ENCODE measurements at regions not wholly inside any gene's neighbourhood (a gene's known extent, or its start where the extent isn't known, plus 50 kb on each side); places are given as distances from the start of the nearest gene placed in this dataset.

DNA sequence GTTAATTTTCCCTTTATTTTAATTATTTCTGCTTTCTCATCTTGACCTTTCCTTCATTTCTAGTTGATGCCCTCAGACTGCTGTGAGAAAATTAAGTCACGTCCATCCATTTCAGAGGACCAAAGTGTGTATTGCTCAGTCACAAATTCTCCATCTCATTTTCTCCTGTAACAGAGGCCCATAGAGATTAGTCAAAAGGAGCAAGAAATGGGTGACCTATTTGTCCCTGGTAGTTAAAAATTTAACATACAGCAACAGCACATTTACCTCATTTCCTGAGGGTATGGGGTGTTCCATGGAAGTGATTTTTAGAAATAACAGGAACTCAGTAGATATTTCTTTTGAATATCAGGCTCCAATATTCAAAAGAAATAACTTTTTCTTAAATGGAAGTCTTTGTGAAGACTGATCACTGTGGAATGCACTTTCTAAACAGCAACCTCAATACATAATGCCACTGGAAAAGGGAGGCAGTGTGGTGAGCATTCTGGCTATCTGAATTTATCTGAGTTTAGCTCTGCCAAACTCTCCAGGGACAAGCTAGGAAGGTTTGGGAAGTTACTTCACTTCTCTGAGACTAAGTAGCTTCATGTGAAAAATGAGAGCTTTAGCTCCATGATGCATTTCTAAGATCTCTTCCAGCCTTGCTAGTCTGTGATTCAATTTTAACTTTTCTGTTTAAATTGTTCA, 808.2 kb downstream of the SQOR start:
- no peak for DNase-seq

DNA sequence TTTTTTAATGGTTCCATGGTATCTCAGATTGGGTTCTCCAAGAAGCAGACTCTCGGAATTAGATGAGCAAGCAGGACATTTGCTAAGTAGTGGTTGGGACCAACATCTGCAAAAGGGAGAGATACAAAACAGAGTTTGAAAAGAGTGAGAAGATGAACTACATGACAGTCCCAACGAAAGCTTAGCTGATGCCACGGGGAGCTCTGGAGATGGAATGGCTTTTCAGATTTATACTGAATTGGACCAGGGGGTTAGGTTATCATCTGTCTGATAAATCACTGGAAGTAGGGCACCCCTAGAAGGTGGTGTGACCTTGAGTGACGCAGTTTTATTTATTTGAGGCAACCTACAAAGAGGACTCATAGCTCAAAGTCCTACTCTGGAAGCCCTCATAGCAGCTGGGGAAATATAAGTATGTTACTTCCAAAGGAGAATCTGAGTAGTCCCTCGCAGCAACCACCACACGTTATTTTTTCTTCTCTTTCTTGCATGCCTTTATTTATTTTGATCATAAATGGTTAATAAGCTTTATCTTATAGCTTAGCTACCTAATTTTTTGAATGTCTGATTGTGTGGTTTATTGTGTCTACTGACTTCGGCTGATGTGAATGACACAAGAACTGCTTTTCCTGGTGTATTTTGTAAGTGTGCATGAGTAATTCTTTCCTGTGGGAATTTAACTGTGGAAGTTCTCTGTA, 815.4 kb downstream of the SQOR start:
- DNase-seq, result no peak

- no peak for DNase-seq
These were observed 816.0 kb downstream of the SQOR start for GRCh38 chr15:46450810-46451182.

GRCh38 chr15:46452297-46452820, 817.5 kb downstream of the SQOR start:
- DNase-seq, result no peak

GRCh38 chr15:46456456-46456855, 821.6 kb downstream of the SQOR start:
- no peak for DNase-seq

DNA sequence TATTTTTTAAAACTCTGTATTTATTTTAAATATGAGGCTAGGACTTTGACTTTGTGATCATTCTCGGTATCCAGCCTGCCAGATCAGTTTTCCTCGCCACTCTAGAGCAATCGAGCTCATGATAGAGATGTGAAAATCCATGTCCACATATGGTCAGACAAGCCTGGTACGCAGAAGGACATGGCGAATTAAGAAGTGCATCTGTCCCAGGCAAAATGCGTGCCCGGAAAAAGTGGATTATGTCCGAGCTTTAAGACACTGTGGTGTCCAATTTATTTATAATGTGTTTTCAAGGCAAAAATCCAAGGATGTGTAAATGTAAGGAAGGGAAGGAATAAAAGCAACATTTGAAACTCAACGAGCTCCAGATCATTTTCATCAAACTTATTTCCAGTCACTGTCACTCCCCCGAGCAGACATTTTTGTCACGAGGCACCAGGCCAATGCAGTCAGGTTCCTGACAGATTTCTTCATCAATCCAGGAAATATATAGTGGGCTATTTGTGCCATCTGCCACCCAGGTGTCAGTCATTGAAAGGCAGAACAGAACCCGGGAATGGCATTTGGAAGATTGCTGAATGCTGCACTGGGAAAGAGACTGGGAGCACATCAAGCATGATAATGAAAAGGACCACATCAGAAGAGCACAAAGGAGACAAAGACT, 825.7 kb downstream of the SQOR start:
- DNase-seq, result no peak

DNA sequence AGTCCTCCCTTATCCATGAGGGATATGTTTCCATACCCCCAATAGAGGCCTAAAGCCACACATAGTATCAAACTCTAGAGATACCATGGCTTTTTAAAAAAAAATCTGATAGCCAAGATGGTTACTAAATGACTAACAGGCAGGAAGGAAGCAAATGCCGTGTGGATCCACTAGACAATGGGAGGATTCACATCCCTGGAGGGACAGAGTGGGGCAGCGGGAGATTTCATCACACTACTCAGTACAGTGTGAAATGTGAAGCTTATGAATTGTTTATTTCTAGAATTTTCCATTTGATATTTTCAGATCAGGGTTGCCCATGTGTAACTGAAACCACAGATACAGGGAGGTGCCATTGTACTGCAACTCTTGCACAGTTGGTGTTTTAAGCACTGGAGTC, 826.6 kb downstream of the SQOR start:
- no peak for DNase-seq

DNA sequence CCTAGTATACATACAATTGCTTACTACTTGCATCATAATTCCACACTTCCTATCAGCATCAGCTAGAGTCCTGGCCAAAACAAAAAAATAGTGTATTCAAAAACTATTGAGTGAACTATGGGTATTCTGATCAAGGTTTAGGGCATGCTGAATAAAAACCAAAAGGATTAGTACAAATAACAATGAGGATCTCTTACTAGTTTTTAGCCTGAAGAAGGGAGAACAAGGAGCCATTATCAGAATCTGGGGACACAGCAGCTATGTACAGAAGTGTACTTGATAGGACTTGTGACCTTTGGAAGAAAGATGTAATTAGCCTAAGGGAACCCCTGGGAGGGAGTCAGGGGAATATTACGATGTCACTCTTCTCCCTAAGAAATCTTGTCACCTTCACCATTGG, 832.2 kb downstream of the SQOR start:
- no peak for DNase-seq

GRCh38 chr15:46471096-46471495, 836.3 kb downstream of the SQOR start:
- no peak for DNase-seq

DNA sequence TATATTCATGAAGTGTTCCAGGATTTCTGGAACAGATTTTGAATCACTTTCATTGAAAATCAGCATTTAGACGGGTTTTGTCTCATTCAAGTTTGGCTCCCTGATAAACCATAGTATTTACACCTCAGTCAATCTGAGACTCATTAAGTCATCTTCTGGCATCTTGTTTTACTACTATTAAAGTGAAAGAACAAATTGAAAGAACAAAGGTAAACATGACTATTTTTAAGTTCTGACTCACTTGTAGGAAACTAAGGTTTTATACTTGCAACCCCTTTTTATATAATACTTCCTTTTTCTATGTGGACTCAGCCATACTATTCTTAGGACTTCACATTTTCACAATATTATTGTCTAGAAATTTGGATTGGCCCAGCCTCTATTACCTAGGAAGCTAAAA, 854.4 kb downstream of the SQOR start:
- no peak for DNase-seq

DNA sequence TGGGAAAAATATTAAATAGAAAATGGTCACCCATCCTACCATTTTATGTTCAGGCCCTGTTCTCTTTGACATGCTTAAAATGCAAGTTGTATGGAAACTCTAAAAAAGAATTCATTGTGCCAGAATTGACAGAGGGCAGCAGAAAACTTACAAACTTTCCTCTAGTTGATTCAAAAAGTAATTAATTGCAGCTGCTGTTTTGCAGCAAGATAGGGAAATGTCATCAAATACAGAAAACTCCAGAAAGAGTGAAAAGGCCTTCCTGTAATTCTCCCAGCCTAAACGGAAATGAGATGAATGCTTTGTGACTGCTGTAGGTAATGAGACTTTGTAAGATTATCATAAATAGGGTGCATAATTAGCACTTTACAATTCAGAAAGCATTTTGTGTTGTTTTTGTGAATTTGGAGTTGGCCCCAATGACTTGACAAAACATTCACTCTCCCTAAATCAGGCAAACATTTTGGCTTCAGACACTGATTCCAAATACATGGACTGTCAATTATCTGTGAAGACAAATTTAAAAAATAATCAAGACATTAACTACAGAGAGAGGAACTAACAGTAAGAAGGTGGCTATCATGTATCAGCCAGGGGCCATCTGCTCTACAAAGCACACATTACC, 861.8 kb downstream of the SQOR start:
- no peak for DNase-seq

DNA sequence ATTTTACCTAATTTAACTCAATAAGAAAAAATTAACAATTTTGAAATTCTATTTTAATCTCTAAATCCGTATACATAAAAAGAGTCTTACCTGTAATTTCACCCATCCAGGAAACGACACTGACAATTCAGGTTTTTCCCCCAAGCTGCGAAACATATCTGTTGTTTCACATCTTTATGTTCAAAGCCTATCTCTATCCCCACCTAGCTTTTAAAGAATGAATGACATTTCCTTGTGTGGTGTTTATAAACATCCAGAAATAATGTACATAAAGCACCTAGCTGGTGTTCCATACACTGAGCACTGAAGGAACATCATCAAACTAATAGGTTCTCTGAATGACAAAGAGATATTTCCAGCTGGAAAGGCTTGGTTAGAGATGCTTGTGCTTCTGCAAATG, 867.8 kb downstream of the SQOR start:
- DNase-seq, result no peak

DNA sequence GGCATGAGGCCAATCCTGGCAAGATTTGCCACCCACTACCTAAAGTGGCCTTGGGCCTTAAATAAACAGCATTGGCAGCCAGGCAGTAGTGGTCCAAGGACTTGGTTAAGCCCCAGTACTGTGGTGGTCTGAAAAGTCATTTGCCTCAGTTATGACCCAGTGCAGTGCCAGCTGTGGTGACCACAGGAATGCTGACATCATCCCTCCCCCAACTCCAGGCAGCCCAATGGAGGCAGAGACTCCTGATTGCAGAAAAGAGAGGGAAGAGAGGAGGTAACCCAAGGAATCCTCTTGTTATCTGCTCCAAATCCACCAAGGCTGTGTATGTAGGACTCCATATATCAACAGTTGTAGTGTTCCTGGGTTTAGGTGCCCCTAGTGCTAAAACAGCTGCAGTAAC, 883.6 kb downstream of the SQOR start:
- DNase-seq, result no peak

DNA sequence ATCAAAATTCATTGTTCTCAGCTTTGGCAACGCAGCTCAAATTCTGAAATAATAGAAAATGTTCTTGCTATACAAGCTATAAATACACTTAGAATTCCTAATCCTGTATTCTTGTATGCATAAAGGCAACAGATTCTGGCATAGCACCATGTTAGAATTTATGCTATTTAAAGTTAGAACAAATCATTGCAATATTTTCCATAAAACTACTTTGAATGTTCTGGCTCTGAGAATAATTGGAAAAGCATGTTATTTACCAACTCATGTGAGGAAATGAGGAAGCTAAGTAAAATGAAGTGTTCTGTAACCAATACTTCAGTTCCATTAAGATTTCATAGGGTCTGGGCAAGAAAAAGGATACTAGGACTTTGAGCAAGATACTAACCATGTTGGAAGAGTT, 888.9 kb downstream of the SQOR start:
- no peak for DNase-seq

DNA sequence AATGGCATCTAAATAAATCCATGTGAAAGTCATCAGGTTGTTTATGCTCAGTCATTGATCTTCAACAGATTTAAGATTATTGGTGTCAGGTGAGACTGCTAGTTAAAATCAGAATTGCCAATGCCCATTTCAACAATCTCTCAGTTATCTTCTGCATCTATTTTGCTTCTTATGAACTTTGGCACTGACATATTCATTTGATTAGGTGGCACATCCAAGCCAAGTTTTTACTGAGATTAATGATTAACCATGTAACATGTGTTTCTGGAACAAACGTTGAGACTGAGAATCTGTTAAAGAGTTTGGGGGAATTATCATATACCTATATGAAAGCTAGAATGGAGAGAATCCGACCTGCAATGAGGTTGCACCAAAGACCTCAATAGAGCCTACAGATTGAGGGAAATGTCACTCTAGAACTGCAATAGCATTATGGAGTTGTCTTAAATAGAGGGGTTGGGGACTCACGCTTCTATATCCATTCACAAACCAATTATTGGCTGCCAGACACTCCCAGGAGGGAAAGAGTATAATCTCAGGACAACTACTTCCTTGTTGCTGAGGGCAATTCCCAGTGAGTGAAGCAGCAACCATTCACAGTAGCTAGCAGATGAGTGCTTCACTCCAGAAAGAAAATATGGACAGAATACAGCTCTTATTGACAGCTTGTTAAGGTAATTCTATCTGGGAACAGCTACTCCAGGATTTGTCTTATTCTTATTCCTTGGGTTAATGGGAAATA, 891.3 kb downstream of the SQOR start:
- DNase-seq, result no peak

DNA sequence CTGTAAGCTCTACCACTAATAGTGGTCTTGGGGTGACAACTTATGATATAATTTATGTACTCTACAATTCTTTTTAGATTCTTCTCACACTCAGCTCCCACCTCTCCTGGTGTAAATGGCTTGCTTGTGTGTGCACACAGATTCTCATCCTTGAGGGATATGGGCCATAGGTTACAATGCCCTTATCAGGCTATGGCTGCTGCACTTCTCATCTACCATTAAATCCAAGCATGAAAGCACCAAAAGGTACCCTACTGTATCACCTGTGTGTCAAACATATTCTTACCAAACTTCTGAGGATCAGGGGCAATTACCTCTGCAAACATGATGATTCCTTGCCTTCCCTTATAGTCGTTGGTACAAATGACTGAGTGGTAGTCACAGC, 891.9 kb downstream of the SQOR start:
- DNase-seq, result no peak

DNA sequence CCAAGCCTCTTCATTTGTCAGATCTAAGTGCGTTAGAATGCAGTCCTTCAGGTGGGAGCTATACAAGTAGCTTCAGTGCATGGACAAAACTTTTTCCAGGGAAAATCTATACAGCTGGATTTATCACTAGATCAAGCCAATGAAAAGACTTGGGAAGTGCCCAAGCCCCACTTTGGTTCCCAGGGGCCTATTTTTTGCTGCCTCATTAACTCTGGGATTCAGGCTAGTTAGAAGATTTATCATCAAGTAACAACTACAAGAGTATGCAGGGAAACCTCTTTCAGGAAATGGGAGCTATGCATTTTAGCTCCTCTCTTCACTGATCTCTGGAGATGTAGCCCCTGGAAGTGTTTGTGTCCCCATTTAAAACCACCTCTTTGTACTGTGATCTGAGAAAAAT, 908.8 kb downstream of the SQOR start:
- DNase-seq, result no peak

- no peak for DNase-seq
These were observed 914.2 kb downstream of the SQOR start for GRCh38 chr15:46548989-46549388.

DNA sequence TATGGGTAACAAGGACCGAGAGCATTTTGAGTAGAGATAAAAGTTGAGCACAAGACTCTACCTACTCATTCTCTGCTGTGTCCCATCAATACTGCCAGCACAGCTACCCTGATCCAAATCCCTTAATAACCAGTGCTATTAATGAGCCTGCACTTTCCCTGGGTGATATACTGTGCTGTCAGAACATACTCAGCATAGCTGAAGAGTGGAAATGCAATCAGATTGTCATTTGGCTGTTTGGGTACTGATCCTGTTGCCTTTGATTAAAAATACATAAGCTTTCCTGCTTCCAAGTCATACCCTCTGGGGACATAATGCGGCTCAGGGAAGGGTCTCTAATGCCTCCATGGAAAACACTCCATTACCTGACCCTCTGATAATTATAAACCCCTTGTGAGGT, 917.5 kb downstream of the SQOR start:
- no peak for DNase-seq

DNA sequence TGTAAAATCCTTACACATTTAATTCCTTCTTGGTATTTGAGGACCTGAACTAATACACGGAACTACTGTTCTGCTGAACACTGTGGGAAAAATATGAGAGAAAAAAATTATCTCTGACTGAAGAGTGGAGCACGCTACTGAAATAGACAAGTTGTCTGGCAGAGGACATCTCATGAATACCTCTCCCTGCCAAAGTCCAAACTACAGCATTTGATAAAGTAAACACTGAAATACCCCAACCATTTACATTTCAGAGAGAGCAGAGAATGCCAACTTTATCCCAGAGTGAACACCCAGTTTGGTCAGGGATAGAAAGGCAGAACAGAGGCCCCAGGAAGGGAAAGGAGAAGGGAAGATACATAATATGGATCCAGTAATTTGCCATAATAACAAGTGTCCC, 920.7 kb downstream of the SQOR start:
- DNase-seq, result no peak

DNA sequence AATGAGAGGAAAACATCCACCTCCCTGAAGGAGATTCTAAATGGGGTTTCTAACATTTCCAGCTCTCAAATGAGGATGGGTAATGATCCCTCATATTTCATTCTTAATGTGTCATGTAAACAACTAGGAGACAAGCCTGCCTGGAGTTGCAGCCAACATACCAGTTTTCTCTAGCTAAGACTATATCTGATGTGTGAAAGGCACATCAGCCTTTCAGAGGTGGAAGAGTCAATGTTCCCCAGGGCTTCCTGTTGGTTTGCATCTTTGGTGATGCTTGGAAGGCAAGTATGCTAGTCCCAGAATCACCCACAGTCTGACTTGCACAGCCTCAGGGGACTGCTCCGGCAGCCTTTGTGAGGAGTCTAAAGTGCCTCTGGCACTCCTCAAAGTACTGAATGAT, 921.2 kb downstream of the SQOR start:
- no peak for DNase-seq

- DNase-seq, result no peak
These were observed 921.9 kb downstream of the SQOR start for GRCh38 chr15:46556559-46557379.

All from CD4-positive, alpha-beta T cell treated with Interleukin-21 for 1 hour (primary cell).